HG02571 (cell line): ENCODE measurements at regions not wholly inside any gene's neighbourhood (a gene's known extent, or its start where the extent isn't known, plus 50 kb on each side); places are given as distances from the start of the nearest gene placed in this dataset.

Source experiments
- ATAC-seq: cut with Tn5 transposase; IDR thresholded peaks from one replicate; pipeline ENCODE4 v1.9.1; 2021; ENCODE audit warnings: mild to moderate bottlenecking, moderate library complexity; ENCODE audit not compliant: unreplicated experiment

DNA sequence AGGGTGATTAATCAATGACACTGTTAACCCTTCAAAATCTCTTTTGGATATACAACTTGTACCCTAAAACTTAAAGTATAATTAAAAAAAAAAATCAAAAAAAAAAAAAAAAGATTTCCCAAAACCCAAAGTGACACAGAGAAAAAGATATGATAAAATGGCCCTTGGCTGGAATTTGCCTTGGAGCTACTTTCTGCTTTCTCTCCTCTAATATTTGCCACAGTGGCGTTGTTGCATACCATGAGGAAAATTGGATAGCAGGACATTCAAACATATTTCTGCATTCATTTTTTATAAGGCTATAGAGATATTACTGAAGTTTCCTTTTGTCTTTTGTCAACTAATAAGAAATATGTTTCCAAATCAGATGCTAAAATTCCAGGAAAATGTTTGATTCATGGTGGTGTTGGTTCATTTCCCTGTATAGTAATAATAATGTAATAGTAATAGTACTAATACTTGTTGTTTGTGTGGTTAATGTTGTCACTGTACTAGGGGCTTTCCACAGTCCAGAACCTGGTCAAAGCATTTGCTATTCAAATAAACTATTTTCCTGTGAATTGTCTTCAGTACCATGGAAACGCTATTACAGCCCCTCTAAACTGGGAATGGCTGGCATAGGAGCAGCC, 441.3 kb upstream of the THBS1 start:
- ATAC-seq = no peak

DNA sequence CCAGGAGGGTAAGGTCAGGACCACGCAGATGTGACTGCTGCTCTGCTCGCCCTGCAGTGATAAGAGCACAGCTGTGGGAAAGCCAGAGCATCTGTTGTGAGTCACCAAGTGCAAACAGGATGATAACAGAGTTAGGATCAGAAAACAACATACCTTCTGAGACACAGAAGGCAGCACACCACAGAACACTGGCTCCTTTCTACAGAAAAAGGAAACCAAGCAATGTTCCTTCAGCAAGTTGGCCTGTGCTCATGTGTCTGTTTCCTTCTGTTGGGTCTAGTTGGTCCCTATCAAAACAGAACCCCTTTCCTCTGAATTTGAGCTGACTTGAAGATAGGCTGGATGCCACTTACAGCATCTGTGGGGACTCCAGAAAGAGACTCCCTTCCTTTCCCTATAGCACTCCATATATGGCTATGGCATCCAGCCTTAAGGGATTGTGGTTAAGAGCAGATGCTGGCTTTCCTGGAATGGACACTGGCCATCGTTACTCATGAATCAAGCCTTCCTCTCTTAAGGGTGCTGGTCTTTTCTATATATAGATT, 440.7 kb upstream of the THBS1 start:
- ATAC-seq = no peak

DNA sequence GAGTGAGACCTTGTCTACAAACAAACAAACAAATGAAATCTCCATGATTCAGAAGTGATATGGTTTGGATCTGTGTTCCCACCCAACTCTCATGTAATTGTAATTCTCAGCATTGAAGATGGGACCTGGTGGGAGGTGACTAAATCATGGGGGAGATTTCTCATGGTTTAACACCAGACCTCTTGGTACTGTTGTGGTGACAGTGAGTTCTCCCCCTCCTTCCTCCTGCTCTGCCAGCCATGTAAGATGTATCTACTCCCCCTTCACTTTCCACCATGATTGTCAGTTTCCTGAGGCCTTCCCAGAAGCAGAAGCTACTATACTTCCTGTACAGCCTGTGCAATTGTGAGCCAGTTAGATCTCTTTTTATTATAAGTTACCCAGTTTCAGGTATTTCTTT, 438.4 kb upstream of the THBS1 start:
- no peak for ATAC-seq

DNA sequence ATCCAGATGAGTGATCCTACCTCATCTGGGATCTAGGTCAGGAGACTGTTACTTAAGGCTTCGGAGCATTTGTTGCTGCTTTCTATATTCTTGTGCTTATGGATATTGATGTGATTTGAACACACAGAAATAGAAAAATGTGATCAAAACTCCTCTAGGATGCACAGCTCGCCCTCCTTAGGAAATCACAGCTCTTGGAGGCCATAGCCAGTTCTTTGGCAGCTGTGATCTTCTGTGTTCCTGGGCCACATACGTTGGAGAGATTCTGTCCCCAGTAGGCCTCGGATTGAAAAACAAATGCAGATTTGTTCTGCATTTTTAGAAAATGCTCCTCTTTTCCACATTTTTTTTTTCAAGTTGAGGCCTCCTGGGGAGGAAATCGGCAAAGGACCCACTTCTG, 437.4 kb upstream of the THBS1 start:
- no peak for ATAC-seq

DNA sequence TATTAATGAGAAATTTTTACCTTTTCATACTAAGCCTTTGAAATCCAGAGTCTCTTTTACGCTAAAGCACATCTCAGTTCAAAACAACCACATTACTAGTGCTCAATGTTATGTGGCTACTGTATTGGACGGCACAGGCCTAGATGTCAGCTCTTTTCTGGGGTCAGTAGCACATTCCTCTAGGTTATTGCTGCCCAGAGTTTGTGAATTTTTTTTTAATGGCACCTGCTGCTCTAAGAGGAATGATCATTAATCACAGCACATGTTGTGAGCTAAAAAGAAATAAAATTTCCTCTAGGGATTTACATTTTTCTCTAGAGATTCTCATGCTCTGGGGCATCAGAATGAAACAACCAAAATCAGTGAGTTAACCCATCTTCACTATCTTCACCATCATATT, 436.8 kb upstream of the THBS1 start:
- ATAC-seq = no peak

DNA sequence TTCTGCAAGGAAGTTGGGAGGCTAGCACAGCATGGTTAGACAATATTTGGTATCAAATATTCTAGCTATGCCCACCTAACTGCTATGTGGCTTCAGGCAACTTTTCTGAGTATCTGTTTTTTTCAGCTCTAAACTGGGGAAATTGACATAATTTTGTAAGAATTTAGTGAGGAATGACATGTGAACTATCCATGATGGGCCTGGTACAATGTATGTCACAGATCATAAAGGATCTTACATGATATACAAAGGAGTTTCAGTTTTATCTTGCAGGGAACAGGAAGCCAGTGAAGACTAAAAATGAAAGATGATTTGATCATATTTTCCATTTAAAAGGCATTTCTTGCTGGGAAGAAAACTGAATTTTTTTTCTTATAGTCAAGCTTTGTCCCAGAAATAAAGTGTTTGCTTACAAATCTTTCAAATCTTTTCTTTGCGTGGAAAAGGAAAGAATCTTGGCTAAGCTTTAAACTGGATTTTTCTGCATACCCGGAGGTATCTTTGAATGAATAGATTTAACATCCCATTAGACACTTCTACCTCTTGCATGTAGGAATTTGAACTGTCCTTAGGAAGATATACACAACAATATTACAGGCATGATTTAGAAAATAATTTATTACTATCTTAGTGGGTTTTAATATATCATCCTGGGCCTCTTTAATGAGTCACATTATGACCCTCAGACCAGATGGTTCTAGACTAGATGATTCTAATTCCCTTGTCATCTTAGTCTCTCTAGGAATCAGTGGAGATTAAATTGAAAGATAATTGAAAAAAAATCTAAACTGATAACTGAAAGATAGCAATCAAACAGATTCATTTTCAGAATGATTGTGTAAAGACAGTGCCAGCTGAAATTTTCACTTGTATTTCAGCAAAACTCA, 436.0 kb upstream of the THBS1 start:
- no peak for ATAC-seq

DNA sequence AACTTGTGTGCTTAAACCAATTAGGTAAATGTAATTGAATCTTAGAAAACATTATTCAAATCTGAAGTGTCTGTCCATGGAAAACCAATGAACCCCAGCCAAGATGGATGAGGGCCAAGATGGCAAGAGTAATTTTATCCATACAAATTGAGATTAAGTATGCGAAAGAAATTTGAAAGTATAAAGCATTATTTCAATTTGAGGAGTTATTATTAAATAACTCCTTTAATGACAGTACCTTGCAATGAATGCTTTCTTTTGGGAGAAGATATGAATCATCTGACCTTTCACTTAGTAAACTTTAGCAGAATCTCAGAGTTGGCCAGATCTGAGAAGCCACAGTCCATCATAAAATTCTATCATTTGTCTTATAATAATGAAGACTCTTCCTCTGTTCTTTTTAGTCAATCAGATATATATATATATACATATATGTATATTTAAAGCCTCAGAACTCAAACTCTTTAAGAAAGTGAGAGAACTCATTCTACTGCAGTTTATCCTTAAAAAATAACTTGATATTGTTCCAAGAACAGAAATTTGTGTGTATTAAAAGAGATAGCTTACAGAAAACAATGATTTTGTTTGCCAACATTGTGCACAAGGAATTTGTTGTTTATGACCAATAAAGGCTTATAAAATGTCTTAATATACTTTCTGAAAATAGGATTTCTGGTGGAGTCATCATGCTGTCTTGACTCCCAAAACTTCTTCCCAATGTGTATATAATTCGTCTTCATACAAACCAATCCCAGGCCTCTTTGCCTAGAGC, 434.8 kb upstream of the THBS1 start:
- no peak for ATAC-seq

DNA sequence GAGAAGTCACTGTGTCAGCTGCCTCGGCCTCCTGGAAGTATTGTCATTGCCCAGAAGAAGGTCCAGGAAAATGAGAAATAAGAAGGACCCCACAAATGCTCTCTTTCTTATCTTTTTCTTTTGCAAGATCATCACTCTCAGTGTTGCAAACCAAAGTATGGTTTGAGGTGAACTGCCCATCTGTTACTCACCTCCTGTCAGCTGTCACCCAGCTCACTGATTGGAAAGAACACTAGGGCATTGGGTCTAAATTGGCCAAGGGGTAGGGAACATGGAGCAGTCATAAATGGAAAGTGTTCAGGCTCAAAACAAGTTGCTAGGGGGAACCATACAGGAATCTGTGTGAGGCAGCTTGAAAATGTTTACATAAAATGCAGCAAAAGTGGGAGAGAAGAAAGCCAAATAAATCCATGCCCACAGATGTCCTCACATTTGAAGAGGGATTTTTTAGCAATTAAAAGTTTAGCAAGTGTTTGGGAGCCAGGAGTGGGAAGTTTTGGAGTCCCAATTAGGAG, 431.2 kb upstream of the THBS1 start:
- no peak for ATAC-seq

DNA sequence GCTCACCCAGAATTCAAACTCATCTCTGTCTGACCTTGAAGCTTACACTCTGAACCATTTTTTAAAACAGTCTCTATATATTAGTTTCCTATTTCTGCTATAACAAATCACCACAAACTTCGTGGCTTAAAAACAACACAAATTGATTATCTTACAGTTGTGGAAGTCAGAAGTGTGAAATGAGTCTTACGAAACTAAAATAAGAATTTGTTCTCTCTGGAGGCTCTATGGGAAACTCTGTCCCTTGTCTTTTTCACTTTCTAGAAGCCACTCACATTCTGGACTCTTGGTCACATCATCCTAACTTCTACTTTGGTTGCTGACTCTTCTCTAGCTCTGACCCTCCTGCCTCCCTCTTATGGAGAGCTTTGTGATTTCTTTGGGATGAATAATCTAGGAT, 429.3 kb upstream of the THBS1 start:
- no peak for ATAC-seq

DNA sequence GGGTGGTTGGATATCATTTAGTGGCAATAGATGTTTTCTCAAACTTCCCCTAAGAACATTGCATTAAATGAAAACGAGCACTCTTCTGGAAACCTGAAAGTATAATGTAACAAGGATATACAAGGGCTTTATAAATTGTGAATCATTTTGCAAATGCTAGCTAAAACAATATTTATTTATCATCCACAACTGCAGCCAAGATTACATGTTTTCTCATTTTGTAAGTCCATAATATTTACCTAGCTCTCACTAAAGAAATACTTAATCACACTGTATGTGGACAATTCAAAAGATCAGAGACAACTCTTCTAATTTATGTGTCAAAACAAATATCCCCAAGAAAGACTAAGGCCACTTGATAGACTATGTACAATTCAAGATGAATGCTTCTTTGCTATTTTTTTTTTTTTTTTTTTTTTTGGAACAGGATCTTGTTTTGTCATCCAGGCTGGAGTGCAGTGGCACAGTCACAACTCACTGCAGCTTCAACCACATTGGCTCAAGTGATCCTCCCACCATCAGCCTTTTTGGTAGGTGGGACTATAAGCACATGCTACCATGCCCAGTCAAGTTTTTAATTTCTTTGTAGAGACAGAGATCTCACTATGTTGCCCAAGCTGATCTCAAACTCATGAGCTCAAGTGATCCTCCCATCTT, 427.7 kb upstream of the THBS1 start:
- no peak for ATAC-seq

DNA sequence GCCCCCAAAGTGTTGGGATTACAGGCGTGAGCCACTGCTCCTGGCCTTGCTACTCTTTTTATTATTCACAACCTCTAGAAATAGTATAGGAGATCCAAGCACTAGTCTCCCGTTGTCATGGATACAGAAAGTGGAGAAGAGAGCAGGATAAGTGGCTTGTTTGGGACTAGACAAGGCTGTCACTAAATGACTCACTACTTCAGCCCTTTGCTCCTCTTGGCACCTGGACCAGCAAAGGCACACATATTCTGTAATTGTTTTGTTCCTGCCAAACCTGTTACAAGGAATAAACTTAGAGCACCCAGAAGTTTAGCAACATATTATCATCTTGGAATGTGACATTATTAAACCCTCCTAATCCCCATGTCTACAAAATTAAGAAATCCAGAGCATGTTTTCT, 427.2 kb upstream of the THBS1 start:
- no peak for ATAC-seq

DNA sequence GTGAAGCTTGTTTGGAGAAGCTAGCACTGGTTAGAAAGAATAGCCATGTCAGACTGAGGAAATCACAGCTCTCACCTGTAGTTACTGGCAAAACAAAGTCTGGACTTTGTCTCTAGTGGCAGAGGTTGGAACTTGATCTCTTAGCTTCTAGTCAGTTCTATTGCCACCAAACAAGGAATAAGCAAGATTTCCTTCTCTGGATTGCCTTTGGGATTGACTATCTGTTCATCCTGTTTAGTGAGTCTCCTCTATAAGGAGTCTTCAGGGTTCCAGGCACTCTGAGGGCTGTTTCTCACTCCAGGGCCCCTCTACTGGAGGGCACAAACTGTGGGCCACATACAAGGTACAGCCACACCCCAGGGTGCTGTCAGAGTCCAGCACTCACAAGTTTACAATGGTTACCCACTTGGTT, 426.6 kb upstream of the THBS1 start:
- ATAC-seq = no peak

DNA sequence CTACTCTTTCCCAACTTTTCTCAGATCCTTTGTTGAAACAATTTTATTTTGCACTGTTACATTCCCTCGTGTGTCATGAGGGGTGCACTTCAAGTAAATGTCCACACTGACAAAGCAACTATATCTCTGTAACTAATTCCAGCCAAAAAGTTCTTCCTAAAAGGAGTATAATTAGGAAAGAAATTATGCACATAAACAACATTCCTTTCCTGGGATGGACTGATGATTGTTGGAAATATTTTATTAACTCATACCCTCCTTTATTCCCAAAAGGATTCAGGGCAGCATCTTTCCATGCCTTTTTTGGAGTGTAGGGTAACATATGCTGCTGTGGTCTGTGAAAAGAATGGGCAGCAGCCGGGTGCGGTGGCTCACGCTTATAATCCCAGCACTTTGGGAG, 426.1 kb upstream of the THBS1 start:
- no peak for ATAC-seq

DNA sequence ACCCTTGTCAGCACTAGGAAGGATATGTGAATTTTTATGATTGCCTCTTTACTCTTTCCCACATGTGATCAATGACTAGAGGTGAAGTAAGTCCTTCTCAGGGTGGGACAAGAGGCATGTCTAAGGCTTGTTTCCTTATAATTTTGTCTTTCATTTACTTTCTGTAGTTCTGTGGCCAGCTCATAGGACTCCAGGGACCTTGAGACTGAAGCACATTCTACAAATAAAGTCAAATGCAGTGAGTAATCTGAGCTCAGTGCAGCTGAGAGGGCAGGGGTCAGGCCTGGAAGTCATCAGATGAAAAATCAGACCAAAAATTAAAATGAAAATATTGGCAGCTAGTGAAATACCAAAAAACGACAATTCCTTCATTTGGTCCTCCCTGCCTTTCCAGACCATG, 424.7 kb upstream of the THBS1 start:
- no peak for ATAC-seq

DNA sequence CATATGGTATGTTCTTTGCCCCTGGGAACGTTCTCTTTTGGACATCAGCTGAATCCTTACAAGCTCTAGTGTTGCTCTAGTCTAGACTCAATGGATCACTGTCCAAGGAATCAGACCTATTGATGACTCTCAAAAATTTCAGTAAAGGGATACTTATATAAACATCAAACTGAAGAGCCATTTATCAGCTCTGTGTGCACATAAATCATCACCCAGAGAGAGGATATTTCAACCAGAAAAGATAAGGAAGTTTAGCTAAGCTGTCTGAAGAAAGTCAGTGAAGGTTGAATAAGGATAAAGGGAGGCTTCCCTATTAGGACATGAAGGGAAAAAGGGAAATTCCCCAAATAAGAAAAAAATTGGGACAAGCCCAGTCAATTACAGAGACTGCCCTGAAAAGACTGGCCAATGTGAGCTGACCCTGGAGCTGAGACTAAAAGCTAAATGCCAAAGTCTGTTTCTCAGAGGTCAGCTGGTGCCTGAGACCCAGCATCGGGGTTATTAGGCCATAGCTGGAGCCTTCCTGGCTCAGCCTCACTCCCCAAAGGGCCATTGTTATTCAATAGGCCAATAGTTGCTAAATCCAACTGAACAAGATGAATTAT, 424.1 kb upstream of the THBS1 start:
- ATAC-seq = no peak

DNA sequence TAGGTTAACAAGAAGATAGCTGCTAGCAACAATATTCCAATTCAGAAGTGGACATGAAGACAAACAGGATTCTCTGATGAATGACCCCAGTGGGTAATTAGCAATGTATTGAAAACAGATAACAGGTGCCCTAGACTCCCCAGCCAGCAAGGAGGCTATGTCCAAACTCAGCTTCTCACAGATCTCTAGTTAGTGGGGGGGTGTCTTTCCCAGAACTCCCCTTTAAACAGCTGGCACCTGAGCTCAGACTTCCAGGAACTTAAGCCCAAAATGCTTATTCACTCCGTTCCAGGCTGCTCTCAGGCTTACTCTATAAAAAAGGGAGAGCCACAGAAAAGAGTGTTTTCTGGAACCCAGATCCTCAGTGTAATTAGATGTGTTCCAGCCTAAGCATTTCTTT, 423.0 kb upstream of the THBS1 start:
- ATAC-seq = no peak

DNA sequence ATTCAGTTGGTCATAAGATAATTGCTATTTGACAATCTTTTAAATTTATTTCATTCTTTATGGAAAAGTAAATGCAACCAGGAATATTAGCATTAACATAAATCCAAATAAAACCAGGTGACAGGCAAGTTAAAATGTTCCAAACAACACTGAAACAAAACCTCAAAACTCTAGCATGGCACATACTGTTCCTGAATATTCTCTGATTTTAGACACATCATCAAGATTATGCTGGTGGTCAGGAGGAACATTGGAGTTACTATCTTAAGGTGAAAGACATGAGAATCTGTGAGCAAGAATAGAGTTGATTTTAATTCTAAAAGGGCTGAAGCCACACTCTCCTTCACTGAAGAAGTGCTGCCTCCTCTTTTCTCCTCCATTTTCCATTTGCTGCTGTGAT, 421.0 kb upstream of the THBS1 start:
- no peak for ATAC-seq

DNA sequence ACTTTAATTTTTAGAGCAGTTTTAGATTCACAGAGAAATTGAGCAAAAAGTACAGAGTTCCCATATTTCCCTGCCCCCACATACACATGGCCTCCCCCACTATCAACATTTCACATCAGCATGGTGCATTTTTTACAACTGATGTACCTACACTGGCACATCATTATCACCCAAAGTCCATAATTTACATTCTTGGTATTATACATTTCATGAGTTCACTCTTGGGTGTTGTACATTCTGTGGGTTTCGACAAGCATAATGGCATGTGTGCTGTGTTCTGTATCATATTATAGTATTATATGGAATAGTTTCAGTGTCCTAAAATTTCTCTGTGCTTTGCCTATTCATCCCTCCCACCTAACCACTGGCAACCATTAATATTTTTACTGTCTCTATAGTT, 419.8 kb upstream of the THBS1 start:
- no peak for ATAC-seq

DNA sequence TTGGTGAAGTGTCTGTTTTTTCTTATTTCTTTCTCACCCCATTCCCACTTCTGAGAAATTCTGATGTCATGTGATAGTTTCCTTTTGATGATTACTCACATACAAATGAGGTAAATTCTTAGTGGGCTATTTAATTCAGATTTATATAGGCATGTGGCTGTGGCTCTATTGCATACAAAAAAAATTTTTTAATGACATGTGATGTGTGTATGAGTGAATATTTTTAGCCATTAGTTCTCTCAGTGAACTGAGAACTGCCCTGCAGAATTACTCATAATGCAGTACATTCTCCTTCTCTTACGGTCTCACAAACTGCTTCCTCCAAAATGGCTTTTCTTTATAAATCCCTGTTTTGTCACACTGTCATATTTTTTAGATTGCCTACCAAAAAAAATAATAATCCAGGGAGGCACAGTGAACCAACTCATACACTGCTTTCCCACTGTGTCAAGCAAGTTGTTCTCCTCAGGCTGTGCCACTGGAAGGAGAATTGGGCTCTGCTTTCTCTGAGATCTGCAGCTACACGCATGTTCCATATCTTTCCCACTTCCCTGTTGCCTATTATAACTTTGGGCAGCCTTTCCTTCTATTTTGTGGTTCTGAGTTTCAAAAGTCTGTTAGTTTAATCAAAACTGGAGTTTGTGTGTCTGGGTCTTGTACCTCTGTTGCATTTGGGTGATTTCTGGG, 415.7 kb upstream of the THBS1 start:
- ATAC-seq = no peak
